Spleen (tissue), 7 donors: ENCODE measurements at regions not wholly inside any gene's neighbourhood (a gene's known extent, or its start where the extent isn't known, plus 50 kb on each side); places are given as distances from the start of the nearest gene placed in this dataset.

Source experiments
- POLR2A ChIP-seq, 3 donors: fragments of 450-650 bp; IDR thresholded peaks; one replicate each; pipeline ENCODE4 v1.5.1; 2017; ENCODE audit warnings: antibody characterized with exemption in 3 of 3, mild to moderate bottlenecking in 1 of 3
- POLR2AphosphoS5 ChIP-seq, 3 donors: sonication (generic); formaldehyde crosslinking; IDR thresholded peaks; one replicate each; pipeline ENCODE4 v1.5.1; 2017; ENCODE audit warnings: antibody characterized with exemption in 3 of 3
- TF ChIP-seq, protein P1 (sequence below), 11 experiments: fragments of 200-600 bp in 7 of 11; fragments of 450-650 bp in 4 of 11; sonication (generic) in 4 of 11; IDR thresholded peaks in 8 of 11; conservative IDR thresholded peaks in 3 of 11; 1 replicate in 7 of 11; 2 replicates in 4 of 11; pipeline versions ENCODE4 v1.4.0 to v1.8.0; 2016 to 2021; ENCODE audit warnings: antibody characterized with exemption in 11 of 11, inconsistent platforms in 4 of 11, mild to moderate bottlenecking in 1 of 11
- donor health status: DM: no; HTN: no; CAD: no; lungs with moderate emphysema.
- donor health status: DM: no; HTN: no; CAD: no.
- donor health status: DM: no; HTN: no; CAD: no.

DNA sequence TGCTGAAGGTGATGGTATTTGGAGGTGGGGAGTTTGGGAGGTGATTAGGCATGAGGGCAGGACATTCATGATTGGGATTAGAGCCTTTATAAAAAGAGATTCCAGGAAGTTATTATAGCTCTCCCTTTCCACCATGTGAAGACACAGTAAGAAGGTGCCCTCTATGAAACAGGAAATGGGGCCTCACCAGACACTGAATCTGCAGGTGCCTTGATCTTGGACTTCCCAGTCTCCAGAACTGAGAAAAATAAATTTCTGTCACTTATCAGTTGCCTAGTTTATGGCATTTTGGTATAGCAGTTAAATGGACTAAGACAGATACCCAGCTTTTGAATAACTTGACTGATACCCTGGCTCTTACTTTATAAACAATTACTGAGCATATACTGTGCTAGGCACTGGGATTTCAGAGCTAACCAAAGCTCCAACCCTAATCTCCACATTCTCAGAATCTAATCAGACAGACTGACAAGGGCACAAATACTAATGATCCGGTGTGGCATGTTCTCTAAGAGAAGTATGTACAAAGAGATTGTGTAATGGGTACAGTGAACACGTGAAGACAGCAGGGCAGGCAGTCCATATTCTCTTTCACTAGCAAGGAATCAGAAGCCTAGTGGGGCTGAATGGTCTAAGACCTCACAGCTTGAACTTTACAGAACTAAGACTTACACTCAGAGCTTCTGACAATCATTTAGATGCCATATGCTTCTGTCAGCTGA, 343.1 kb downstream of the WDR72 start:
- TF ChIP-seq, protein P1, sequence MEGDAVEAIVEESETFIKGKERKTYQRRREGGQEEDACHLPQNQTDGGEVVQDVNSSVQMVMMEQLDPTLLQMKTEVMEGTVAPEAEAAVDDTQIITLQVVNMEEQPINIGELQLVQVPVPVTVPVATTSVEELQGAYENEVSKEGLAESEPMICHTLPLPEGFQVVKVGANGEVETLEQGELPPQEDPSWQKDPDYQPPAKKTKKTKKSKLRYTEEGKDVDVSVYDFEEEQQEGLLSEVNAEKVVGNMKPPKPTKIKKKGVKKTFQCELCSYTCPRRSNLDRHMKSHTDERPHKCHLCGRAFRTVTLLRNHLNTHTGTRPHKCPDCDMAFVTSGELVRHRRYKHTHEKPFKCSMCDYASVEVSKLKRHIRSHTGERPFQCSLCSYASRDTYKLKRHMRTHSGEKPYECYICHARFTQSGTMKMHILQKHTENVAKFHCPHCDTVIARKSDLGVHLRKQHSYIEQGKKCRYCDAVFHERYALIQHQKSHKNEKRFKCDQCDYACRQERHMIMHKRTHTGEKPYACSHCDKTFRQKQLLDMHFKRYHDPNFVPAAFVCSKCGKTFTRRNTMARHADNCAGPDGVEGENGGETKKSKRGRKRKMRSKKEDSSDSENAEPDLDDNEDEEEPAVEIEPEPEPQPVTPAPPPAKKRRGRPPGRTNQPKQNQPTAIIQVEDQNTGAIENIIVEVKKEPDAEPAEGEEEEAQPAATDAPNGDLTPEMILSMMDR (IDR thresholded peaks at IDR 0.05 in 8 of 11, conservative IDR thresholded peaks at IDR 0.05 in 3 of 11): no peak
- TF ChIP-seq POLR2AphosphoS5 (IDR thresholded peaks at IDR 0.05) (no peak), POLR2A (IDR thresholded peaks at IDR 0.05) (no peak)
